ENCODE measurements at regions not wholly inside any gene's neighbourhood (a gene's known extent, or its start where the extent isn't known, plus 50 kb on each side); places are given as distances from the start of the nearest gene placed in this dataset.

DNA sequence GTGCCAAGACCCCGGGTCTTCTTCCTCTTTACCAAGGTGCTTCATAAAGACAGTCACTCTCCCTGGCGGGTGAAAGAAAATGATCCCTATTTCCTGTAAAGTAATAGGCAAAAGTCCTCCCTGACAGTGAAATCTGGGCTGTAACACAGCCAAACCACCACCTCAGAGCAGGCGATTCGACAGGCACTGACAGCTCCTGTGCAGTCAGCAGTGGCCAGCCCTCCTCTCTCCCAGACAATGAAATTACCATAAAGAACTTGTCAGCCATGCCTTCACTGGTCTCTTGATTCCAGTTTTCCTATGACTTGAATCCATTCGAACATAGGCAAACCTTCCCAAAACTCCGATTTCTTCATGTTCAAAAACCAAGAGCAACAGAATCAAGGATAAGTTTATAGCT lies 492.2 kb upstream of the DAB1 start:
- Mint-ChIP-seq H3K27me3 (ENCODE audit: low read depth) (peaks cover 3% of the 10 kb centered on the region), H3K4me3 (ENCODE audit: unreplicated experiment) (no peak overlapping the region), H3K36me3 (ENCODE audit: low read depth) (no peaks in the 10 kb centered on the region), H3K27ac (ENCODE audit: unreplicated experiment) (no peak overlapping the region), H3K4me1 (ENCODE audit: low read depth) (no peaks in the 10 kb centered on the region), H3K9me3 (ENCODE audit: low read depth) (peaks cover 3% of the 10 kb centered on the region)
- TF ChIP-seq, protein P1, sequence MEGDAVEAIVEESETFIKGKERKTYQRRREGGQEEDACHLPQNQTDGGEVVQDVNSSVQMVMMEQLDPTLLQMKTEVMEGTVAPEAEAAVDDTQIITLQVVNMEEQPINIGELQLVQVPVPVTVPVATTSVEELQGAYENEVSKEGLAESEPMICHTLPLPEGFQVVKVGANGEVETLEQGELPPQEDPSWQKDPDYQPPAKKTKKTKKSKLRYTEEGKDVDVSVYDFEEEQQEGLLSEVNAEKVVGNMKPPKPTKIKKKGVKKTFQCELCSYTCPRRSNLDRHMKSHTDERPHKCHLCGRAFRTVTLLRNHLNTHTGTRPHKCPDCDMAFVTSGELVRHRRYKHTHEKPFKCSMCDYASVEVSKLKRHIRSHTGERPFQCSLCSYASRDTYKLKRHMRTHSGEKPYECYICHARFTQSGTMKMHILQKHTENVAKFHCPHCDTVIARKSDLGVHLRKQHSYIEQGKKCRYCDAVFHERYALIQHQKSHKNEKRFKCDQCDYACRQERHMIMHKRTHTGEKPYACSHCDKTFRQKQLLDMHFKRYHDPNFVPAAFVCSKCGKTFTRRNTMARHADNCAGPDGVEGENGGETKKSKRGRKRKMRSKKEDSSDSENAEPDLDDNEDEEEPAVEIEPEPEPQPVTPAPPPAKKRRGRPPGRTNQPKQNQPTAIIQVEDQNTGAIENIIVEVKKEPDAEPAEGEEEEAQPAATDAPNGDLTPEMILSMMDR (IDR thresholded peaks at IDR 0.05) = no peak
- no peak for DNase-seq (ENCODE audit: low spot score)

- H3K4me1 Mint-ChIP-seq (ENCODE audit: low read depth) = no peaks in the 10 kb centered on the region
- H3K36me3 Mint-ChIP-seq (ENCODE audit: low read depth) = no peaks in the 10 kb centered on the region
- TF ChIP-seq, protein P1 (IDR thresholded peaks at IDR 0.05) = no peak
- DNase-seq (ENCODE audit: low spot score) = no peak
- H3K9me3 Mint-ChIP-seq (ENCODE audit: low read depth) = no peaks in the 10 kb centered on the region
- no peak overlapping the region for H3K27ac Mint-ChIP-seq (ENCODE audit: unreplicated experiment)
- peaks cover 5% of the 10 kb centered on the region for H3K27me3 Mint-ChIP-seq (ENCODE audit: low read depth)
- no peak overlapping the region for H3K4me3 Mint-ChIP-seq (ENCODE audit: unreplicated experiment)
Measured at GRCh38 chr1:57911427-57911826, 487.6 kb upstream of the DAB1 start.

- no peaks in the 10 kb centered on the region for H3K36me3 Mint-ChIP-seq (ENCODE audit: low read depth)
- no peaks in the 10 kb centered on the region for H3K9me3 Mint-ChIP-seq (ENCODE audit: low read depth)
- TF ChIP-seq, protein P1 (IDR thresholded peaks at IDR 0.05) = no peak
- no peaks in the 10 kb centered on the region for H3K4me1 Mint-ChIP-seq (ENCODE audit: low read depth)
- no peak for DNase-seq (ENCODE audit: low spot score)
- H3K27me3 Mint-ChIP-seq (ENCODE audit: low read depth) = peaks cover 5% of the 10 kb centered on the region
- H3K4me3 Mint-ChIP-seq (ENCODE audit: unreplicated experiment) = no peak overlapping the region
- H3K27ac Mint-ChIP-seq (ENCODE audit: unreplicated experiment) = no peak overlapping the region
Measured at GRCh38 chr1:57910782-57911181, 486.9 kb upstream of the DAB1 start.

- Mint-ChIP-seq H3K36me3 (ENCODE audit: low read depth) (no peaks in the 10 kb centered on the region), H3K9me3 (ENCODE audit: low read depth) (no peaks in the 10 kb centered on the region), H3K4me1 (ENCODE audit: low read depth) (no peaks in the 10 kb centered on the region), H3K27ac (ENCODE audit: unreplicated experiment) (no peak overlapping the region), H3K4me3 (ENCODE audit: unreplicated experiment) (no peak overlapping the region), H3K27me3 (ENCODE audit: low read depth) (peaks cover 5% of the 10 kb centered on the region)
- no peak for DNase-seq (ENCODE audit: low spot score)
- TF ChIP-seq, protein P1 (IDR thresholded peaks at IDR 0.05) = no peak
Measured at GRCh38 chr1:57910305-57910704, 486.4 kb upstream of the DAB1 start.

DNA sequence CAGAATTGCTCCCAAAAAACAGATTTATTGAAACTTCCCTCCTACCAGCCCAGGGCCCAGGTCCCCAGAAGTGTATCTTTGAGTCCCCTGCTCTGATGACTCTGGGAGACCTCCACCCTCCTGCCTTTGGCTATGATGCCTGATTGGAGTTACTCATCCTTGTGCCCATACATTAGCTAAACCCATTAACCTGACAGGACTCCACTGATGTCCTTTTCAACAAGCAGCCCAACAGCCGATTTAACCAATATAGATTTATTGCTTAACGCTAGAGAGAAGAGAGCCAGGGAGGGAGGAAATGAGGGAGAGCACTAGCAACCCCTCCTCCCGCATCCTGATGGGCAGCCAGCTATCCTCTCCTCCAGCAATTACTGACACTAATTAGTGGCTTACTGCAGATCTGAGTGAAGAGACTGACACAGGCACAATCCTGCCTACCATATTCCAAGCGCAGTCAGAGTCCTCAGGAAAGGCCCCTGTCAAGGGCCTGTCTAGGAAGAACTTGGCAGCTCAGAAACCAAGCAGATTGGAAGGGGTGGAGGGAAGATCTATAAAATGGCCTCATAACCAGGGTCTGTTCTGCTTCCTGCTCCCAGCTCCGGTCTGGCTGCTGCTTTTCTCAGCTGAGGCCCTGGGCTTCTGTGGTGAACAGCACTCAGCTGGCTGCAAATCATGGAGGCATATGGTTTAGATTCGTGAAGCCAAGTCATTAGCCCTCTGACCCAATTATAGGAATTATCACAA lies 484.5 kb upstream of the DAB1 start:
- H3K4me1 Mint-ChIP-seq (ENCODE audit: low read depth) = no peaks in the 10 kb centered on the region
- peaks cover 5% of the 10 kb centered on the region for H3K27me3 Mint-ChIP-seq (ENCODE audit: low read depth)
- H3K27ac Mint-ChIP-seq (ENCODE audit: unreplicated experiment) = no peak overlapping the region
- H3K4me3 Mint-ChIP-seq (ENCODE audit: unreplicated experiment) = no peak overlapping the region
- no peaks in the 10 kb centered on the region for H3K36me3 Mint-ChIP-seq (ENCODE audit: low read depth)
- TF ChIP-seq, protein P1 (IDR thresholded peaks at IDR 0.05) = no peak
- H3K9me3 Mint-ChIP-seq (ENCODE audit: low read depth) = no peaks in the 10 kb centered on the region
- DNase-seq (ENCODE audit: low spot score) = no peak

Data from chondrocyte (in vitro differentiated cells).